H1 (cell line): ENCODE measurements at regions not wholly inside any gene's neighbourhood (a gene's known extent, or its start where the extent isn't known, plus 50 kb on each side); places are given as distances from the start of the nearest gene placed in this dataset.

Experiments
- CEBPB ChIP-seq: IDR thresholded peaks from 2 replicates; pipeline ENCODE4 v1.6.1; 2012; ENCODE audit warnings: low read depth, low read length
- TF ChIP-seq, protein P1 (sequence below): IDR thresholded peaks from 2 replicates; pipeline ENCODE4 v1.6.1; 2012; ENCODE audit warnings: inconsistent platforms

DNA sequence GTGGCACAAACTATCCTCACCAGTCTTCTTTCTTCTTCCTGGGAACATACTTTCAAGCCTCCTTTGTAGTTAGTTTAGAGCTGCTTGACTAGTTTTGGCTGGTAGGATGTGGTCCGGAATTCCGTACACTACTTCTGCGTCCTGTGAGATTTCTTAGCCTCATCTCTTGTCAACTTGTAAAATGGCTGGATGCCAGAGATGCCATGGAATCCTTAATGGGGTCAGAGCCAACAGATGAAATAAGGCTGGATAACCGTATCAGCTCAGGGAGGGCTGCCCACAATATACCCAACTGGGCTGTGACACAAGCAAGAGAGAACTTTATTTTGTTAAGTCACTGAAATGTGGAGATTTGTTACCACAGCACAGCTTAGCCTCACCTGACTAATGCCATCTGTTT is 466.9 kb upstream of the MDFIC2 start (continued):
- TF ChIP-seq, protein P1, sequence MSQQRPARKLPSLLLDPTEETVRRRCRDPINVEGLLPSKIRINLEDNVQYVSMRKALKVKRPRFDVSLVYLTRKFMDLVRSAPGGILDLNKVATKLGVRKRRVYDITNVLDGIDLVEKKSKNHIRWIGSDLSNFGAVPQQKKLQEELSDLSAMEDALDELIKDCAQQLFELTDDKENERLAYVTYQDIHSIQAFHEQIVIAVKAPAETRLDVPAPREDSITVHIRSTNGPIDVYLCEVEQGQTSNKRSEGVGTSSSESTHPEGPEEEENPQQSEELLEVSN, result no peak
- TF ChIP-seq CEBPB, result no peak
- TF ChIP-seq, all 59 proteins: peak for 0
